ENCODE measurements at regions not wholly inside any gene's neighbourhood (a gene's known extent, or its start where the extent isn't known, plus 50 kb on each side); places are given as distances from the start of the nearest gene placed in this dataset.
"Not testable (repeated sequence)": the region's sequence is repeated elsewhere in the genome, so short reads cannot be mapped to it uniquely, and the experiment has no call there.

DNA sequence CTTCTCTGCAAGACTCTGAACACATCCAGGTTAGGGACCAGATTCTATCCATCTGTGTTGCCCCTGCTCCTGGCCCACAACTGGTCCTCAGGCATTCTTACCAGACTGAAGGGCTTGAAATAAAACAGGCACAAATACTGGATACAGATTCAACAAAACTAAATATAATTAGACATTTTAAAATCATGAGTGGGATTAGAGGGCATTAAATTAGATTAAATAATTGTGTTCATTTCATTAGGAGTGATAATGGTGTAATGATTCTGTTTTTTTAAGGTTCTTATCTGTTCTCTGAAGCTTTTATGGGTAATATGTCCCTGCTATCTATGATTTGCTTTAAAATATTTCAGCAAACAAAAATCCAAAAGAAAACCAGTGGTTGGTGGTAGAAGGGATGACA lies 226.5 kb downstream of the IRS1 start:
- no peak for DNase-seq

DNA sequence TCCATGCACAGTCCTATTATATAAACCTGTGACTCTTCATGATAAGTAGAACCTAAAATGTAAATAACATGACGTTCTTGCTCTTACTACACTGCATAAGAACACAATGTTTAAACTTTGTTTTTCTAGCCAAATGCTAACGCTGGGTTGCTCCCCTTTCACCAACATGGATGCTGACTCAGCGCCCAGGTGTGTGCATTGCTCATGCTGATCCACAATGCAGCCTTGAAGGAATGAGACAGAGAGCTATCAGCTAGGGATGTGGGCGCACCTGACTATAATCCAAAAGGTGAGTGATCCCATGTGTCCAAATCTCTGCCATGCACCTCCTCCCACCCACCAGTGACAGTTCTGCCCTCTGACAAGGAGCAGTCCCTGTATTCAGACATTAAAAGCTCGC lies 235.0 kb downstream of the IRS1 start:
- no peak for DNase-seq

DNA sequence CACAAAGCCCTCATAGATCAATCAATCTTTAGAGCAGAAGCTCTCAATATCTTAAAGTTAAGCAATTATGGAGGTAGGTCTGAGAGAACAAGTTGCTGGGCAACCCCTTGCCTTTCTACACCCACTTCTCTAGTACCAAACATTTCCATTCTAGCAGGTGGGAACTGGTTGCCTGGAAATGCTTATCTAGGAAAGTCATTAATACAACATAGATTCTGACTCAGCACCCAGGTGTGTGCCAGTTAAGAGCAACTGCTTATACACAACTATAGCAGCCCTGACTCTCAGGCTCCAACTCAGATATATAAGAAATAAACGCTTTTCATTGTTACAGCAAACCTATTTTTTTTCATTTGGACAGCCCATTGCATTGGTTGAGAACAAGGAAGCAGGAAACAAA lies 237.7 kb downstream of the IRS1 start:
- DNase-seq: no peak

- DNase-seq: no peak
Observed at GRCh38 chr2:226560325-226560724, 239.3 kb downstream of the IRS1 start.

GRCh38 chr2:226559536-226559935 lies 240.1 kb downstream of the IRS1 start:
- no peak for DNase-seq

- DNase-seq: no peak
Observed at GRCh38 chr2:226558418-226558817, 241.2 kb downstream of the IRS1 start.

DNA sequence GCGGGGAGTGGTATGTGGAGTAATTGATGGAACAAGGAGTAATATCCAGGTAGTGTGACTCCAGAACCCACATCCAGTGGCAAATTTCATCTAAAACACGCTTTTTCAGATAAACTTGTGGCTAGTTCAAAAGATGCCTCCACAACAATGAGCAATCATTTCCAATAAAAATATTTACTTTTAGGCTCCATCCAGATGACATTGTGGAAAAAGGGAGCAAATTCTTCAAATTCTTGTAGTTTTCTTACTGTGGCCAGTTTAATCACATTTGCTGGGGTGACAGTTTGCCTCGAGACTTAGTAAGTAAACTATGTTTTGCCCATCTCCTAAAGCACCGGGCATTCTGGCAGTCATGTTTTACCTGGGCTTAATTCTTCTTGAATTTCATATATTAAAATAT lies 243.6 kb downstream of the IRS1 start:
- DNase-seq: no peak

- DNase-seq: no peak
Observed at GRCh38 chr2:226554701-226555100, 244.9 kb downstream of the IRS1 start.

DNA sequence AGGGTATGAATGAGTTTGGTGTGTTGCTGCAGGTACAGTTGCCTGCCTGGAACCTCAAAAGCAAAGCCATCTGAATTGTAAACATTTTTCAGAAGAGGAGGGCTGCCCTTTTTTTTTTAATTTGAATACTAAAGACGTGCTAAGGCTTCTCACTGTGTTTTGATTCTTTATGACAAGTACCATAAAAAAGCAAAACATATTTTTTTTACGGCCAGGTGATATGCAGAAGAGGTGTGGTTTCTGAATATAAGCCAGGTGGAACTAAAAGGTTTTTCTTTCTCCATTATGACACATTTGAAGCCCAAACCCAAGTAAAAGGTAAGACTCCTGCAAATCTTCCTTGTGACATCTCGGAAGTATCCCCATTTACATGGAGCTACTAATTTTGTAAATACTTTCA lies 246.3 kb downstream of the IRS1 start:
- DNase-seq: no peak

- DNase-seq: no peak
Observed at GRCh38 chr2:226552571-226553285, 246.9 kb downstream of the IRS1 start.

GRCh38 chr2:226551522-226552250 lies 247.9 kb downstream of the IRS1 start:
- no peak for DNase-seq

DNA sequence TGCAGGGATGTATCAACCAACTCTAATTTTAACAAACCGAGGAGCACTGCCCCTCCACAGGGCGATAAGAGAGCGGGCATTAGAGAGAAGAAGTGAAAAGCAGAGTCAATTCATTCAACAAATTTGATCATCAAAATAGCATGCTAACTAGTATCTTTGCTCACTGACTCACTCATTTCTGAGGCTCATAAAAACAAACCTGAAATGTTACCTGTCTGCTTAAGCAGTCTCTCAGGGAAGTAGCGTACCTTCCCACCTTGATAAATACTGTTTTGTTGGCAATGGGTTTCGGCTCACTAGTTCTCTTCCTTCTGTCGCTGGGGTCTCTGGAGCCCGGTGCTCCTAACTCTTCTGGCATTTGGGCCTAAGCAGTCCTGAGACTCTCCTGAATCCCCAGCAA lies 248.8 kb downstream of the IRS1 start:
- no peak for DNase-seq

GRCh38 chr2:226548732-226549131 lies 250.9 kb downstream of the IRS1 start:
- DNase-seq: no peak

- no peak for DNase-seq
Observed at GRCh38 chr2:226544596-226545210, 254.9 kb downstream of the IRS1 start.

GRCh38 chr2:226540204-226540994 lies 259.2 kb downstream of the IRS1 start:
- no peak for DNase-seq

- DNase-seq: no peak
Observed at GRCh38 chr2:226536410-226536809, 263.2 kb downstream of the IRS1 start.

GRCh38 chr2:226532976-226533375 lies 266.6 kb downstream of the IRS1 start:
- not testable (repeated sequence) for DNase-seq

- DNase-seq: no peak
Observed at GRCh38 chr2:226531061-226531810, 268.4 kb downstream of the IRS1 start.

DNA sequence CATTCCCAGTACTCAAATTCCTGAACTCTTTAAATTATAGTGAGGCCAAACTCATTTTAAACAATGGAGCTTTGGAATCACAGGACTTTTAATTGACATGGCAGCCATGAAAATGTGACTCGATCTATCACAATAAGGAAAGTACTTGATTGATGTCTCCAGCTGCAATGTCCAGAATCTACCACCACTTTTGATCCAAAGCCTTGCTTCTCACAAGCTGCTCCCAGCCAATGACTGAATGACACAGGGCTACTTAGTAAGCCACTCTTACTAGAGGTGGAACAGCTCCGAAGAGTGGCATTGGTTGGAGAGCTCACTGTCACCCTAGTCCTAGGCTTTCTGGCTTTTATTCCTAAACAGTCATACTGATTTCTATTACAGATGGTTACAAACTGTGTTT lies 270.1 kb downstream of the IRS1 start:
- DNase-seq: no peak

- no peak for DNase-seq
Observed at GRCh38 chr2:226526716-226527115, 272.9 kb downstream of the IRS1 start.

DNA sequence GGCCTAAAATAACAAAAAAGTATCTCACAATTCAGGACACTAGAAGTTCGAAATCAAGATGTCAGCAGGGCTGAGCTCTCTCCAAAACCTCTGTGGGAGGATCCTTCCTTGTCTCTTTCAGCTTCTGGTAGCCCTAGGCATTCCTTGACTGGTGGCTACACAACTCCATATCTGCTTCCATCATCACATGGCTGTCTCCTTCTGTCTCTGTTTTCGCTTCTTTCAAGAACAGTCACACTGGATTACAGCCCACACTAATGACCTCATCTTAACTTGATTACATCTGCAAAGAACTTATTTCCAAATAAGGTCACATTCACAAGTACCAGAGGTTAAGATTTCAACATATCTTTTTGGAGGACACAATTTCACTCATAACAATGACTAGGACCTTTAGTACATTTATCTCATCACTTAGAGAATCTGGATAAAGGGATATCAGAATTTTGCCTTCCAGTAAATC lies 275.2 kb downstream of the IRS1 start:
- no peak for DNase-seq

DNA sequence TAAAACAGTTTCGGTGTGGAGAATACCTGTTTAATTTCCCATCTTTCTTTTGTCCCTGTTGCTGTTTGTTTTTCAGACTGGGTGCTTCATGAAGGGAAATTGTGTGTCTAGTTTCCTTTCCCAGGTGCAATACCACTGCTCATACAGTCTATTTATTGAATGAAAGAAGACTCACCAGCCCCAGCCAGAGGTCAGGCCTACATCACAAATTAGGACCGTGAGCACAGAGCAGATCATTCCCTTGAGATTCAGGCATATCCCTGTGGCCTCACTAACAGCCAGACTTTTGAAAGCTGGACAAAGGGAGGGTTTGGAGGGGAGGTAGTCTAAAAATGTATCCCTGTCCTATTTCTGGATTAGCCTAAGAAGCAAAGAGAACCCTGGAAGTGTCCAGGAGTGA lies 278.9 kb downstream of the IRS1 start:
- DNase-seq: no peak
